Peyer's patch (tissue), 4 donors: ENCODE measurements at regions not wholly inside any gene's neighbourhood (a gene's known extent, or its start where the extent isn't known, plus 50 kb on each side); places are given as distances from the start of the nearest gene placed in this dataset.
"Not testable (repeated sequence)": the region's sequence is repeated elsewhere in the genome, so short reads cannot be mapped to it uniquely, and the experiment has no call there.

Experiments
- DNase-seq, 3 donors: peaks; one replicate each; pipeline ENCODE4 v3.0.0-alpha.2; 2017 to 2019
- H3K27ac ChIP-seq, 4 donors: fragments of 200-600 bp; sonication (generic); one replicate each; pipeline ENCODE4 v1.5.1; 2016 to 2019
- H3K27me3 ChIP-seq, 2 donors: fragments of 200-600 bp; sonication (generic); one replicate each; pipeline ENCODE4 v1.5.1; 2019
- H3K36me3 ChIP-seq, 3 donors: fragments of 200-600 bp; sonication (generic); one replicate each; pipeline ENCODE4 v1.5.1; 2016 to 2019
- H3K4me1 ChIP-seq, 4 donors: fragments of 200-600 bp; sonication (generic); one replicate each; pipeline ENCODE4 v1.5.1; 2016 to 2019
- H3K4me3 ChIP-seq, 4 donors: fragments of 200-600 bp; sonication (generic); 1 replicate in 3 of 4; 2 replicates in 1 of 4; pipeline ENCODE4 v1.5.1; 2016 to 2019; ENCODE audit warnings: mild to moderate bottlenecking in 1 of 4
- H3K9me3 ChIP-seq, 4 donors: fragments of 200-600 bp; sonication (generic); one replicate each; pipeline ENCODE4 v1.5.1; 2016 to 2019; ENCODE audit warnings: mild to moderate bottlenecking in 1 of 4

GRCh38 chr21:9024006-9024767 lies 1497.2 kb upstream of the TPTE start:
- H3K27ac ChIP-seq, DNase-seq, H3K9me3 ChIP-seq, H3K36me3 ChIP-seq, H3K4me1 ChIP-seq, H3K4me3 ChIP-seq, H3K27me3 ChIP-seq: not testable (repeated sequence)

GRCh38 chr21:9026729-9027416 lies 1494.5 kb upstream of the TPTE start:
- not testable (repeated sequence) for H3K36me3 ChIP-seq, H3K4me1 ChIP-seq, DNase-seq, H3K27me3 ChIP-seq, H3K4me3 ChIP-seq, H3K9me3 ChIP-seq, H3K27ac ChIP-seq

GRCh38 chr21:9027417-9027800 lies 1494.0 kb upstream of the TPTE start:
- not testable (repeated sequence) for H3K36me3 ChIP-seq, DNase-seq, H3K9me3 ChIP-seq, H3K4me3 ChIP-seq, H3K4me1 ChIP-seq, H3K27me3 ChIP-seq, H3K27ac ChIP-seq

DNA sequence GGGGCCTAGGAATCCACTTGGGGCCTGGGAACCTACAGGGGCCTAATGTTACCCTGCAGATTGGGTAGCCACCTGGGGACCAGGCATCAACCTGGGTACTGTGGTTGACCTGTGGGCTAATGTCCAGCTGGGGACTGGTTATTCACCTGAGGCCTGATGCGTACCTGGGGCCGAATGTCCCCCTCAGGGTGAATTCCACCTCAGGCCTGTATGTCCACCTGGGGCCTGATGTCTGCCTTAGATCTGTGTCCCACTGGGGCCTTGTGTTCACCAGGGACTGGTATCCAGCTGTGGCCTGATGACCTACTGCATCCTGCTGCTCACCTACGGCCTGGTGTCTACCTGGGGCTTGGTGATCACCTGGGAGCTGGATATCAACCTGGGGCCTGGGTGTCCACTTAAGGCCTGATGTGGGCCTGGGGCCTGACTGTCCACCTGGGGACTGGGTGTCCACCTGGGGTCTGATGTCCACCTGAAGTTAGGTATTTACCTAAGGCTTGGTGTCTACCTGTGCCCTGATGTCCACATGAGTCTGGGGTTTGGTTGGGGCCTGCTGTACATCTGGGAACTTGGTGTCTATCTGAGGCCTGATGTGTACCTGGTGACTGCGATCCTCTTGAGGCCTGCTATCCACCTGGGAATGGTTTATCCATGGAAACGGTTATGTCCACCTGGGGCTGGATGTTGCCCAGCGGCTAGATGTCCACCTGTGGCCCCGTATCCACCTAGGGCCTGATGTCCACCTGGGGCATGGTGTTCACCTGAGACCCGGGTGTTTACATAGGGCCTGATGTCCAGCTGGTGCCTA lies 1492.6 kb upstream of the TPTE start:
- H3K27me3 ChIP-seq, H3K36me3 ChIP-seq, H3K9me3 ChIP-seq, H3K27ac ChIP-seq, DNase-seq, H3K4me1 ChIP-seq, H3K4me3 ChIP-seq: not testable (repeated sequence)

DNA sequence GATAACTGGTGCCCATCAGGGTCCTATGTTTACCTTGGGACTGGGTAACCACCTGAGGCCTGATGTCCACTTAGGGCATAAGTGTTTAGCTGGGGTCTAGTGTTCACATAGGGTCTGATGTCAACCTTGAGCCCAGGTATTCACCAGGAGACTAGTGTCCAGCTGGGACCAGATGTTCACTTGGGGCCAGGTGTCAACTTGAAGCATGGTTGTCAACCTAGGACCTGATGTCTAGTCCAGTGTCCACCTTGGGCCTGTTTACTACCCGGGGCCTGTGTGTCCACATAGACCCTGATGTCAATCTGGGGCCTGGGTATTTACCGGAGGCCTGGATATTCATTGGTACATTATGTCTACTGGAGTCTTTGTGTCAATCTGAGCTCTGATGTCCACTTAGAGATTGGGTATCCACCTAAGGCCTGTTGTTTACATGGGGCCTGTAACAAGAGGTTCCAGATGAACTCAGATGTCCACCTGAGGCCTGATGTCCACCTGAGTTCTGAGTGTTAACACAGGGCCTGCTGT lies 1491.2 kb upstream of the TPTE start:
- H3K27ac ChIP-seq, DNase-seq, H3K4me1 ChIP-seq, H3K36me3 ChIP-seq, H3K9me3 ChIP-seq, H3K4me3 ChIP-seq, H3K27me3 ChIP-seq: not testable (repeated sequence)

- H3K4me3 ChIP-seq, H3K27ac ChIP-seq, H3K9me3 ChIP-seq, H3K27me3 ChIP-seq, H3K4me1 ChIP-seq, DNase-seq, H3K36me3 ChIP-seq: not testable (repeated sequence)
These were observed 1489.7 kb upstream of the TPTE start for GRCh38 chr21:9031482-9032374.

- H3K4me3 ChIP-seq, H3K27me3 ChIP-seq, H3K36me3 ChIP-seq, DNase-seq, H3K4me1 ChIP-seq, H3K27ac ChIP-seq, H3K9me3 ChIP-seq: not testable (repeated sequence)
These were observed 1488.8 kb upstream of the TPTE start for GRCh38 chr21:9032547-9032946.

DNA sequence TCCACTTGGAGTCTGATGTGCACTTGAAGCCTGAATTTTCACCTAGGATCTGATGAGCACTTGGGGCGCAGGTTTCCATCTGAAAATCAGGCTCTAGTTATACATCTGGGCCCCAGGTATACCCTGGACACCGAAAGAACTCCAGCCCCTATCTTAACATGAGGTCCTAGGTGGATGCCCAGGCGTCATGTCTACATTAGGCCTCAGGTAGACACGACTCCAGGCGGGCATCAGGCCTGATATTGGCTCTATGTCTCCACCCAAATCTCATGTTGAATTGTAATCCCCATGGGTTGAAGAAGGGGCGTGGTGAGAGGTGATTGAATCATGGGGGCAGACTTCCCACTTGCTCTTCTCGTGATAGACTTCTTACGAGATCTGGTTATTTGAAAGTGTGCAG lies 1488.1 kb upstream of the TPTE start:
- not testable (repeated sequence) for H3K36me3 ChIP-seq, H3K4me1 ChIP-seq, H3K4me3 ChIP-seq, H3K27ac ChIP-seq, H3K9me3 ChIP-seq, H3K27me3 ChIP-seq, DNase-seq

GRCh38 chr21:9034491-9035200 lies 1486.7 kb upstream of the TPTE start:
- DNase-seq = peak in 1 of 3 donors; percentile 23
- H3K36me3 ChIP-seq, H3K4me1 ChIP-seq, H3K27ac ChIP-seq, H3K27me3 ChIP-seq, H3K4me3 ChIP-seq: not testable (repeated sequence)
- H3K9me3 ChIP-seq = peaks cover 0 to 11% (median 0%) of the 10 kb centered on the region in 4 donors

- not testable (repeated sequence) for H3K36me3 ChIP-seq, DNase-seq, H3K4me1 ChIP-seq, H3K27ac ChIP-seq, H3K27me3 ChIP-seq, H3K4me3 ChIP-seq
- H3K9me3 ChIP-seq = peaks cover 0 to 13% (median 0%) of the 10 kb centered on the region in 4 donors
These were observed 1486.2 kb upstream of the TPTE start for GRCh38 chr21:9035225-9035624.

DNA sequence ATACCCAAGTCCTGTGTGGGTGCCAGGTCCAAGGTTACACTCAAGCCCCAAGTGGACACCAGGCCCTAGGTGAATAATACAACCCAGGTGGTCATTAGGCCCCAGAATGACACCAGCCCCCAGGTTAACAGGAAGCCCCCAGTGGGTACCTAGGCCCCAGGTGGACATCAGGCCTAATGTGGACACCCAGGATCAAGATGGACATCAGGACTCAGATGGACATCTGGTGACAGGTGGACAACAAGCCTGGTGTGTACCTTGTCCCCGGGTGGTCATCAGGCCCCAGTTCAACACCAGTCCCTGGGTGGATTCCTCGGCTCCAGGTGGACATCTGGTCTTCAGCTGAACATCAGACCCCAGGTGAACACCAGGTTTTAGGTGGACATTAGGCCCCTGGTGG lies 1485.4 kb upstream of the TPTE start:
- H3K27me3 ChIP-seq, H3K4me1 ChIP-seq, H3K4me3 ChIP-seq, H3K27ac ChIP-seq, DNase-seq, H3K36me3 ChIP-seq: not testable (repeated sequence)
- H3K9me3 ChIP-seq = peaks cover 0 to 11% (median 0%) of the 10 kb centered on the region in 4 donors

GRCh38 chr21:9036966-9037587 lies 1484.3 kb upstream of the TPTE start:
- H3K36me3 ChIP-seq, DNase-seq: not testable (repeated sequence)
- H3K9me3 ChIP-seq = peaks cover 0 to 11% (median 0%) of the 10 kb centered on the region in 4 donors

More at GRCh38 chr21:9036966-9037587, 1484.3 kb upstream of the TPTE start:
- H3K4me1 ChIP-seq, H3K27me3 ChIP-seq, H3K27ac ChIP-seq, H3K4me3 ChIP-seq: not testable (repeated sequence)
